Astrocyte (in vitro differentiated cells and primary cell): ENCODE measurements at regions not wholly inside any gene's neighbourhood (a gene's known extent, or its start where the extent isn't known, plus 50 kb on each side); places are given as distances from the start of the nearest gene placed in this dataset.

Source experiments
- EZH2 ChIP-seq: IDR thresholded peaks from 2 replicates; pipeline ENCODE4 v1.6.1; 2012; ENCODE audit warnings: mild to moderate bottlenecking, low read length, inconsistent platforms; ENCODE audit not compliant: insufficient read depth
- TF ChIP-seq, protein P1 (sequence below): IDR thresholded peaks from 2 replicates; pipeline ENCODE4 v1.5.1; 2011; ENCODE audit warnings: low read depth, mild to moderate bottlenecking, inconsistent platforms, low read length, moderate library complexity; ENCODE audit not compliant: insufficient read depth

GRCh38 chr12:107484230-107484629 is 201.4 kb upstream of the PWP1 start:
- TF ChIP-seq, protein P1, sequence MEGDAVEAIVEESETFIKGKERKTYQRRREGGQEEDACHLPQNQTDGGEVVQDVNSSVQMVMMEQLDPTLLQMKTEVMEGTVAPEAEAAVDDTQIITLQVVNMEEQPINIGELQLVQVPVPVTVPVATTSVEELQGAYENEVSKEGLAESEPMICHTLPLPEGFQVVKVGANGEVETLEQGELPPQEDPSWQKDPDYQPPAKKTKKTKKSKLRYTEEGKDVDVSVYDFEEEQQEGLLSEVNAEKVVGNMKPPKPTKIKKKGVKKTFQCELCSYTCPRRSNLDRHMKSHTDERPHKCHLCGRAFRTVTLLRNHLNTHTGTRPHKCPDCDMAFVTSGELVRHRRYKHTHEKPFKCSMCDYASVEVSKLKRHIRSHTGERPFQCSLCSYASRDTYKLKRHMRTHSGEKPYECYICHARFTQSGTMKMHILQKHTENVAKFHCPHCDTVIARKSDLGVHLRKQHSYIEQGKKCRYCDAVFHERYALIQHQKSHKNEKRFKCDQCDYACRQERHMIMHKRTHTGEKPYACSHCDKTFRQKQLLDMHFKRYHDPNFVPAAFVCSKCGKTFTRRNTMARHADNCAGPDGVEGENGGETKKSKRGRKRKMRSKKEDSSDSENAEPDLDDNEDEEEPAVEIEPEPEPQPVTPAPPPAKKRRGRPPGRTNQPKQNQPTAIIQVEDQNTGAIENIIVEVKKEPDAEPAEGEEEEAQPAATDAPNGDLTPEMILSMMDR = no peak
- TF ChIP-seq EZH2 = no peak
